Mesendoderm (in vitro differentiated cells): ENCODE measurements at regions not wholly inside any gene's neighbourhood (a gene's known extent, or its start where the extent isn't known, plus 50 kb on each side); places are given as distances from the start of the nearest gene placed in this dataset.

Source experiments
- DNase-seq: peaks from one replicate; pipeline ENCODE4 v3.0.0; 2013
- H2AK5ac ChIP-seq: 2 replicates; pipeline ENCODE4 v1.6.1; 2013; ENCODE audit warnings: low read length, inconsistent platforms
- H2BK120ac ChIP-seq: 2 replicates; pipeline ENCODE4 v1.6.1; 2013; ENCODE audit warnings: low read depth, mild to moderate bottlenecking, low read length, moderate library complexity, mixed read lengths
- H2BK15ac ChIP-seq: replicated peaks from 2 replicates; pipeline ENCODE4 v1.6.1; 2013; ENCODE audit warnings: low read depth, mild to moderate bottlenecking, moderate library complexity
- H2BK5ac ChIP-seq: 2 replicates; pipeline ENCODE4 v1.6.1; 2013; ENCODE audit warnings: low read length, inconsistent platforms
- H3K18ac ChIP-seq: 2 replicates; pipeline ENCODE4 v1.6.1; 2013; ENCODE audit warnings: mild to moderate bottlenecking, low read length, mixed read lengths
- H3K23ac ChIP-seq: one replicate; pipeline ENCODE4 v1.6.1; 2013; ENCODE audit warnings: low read length
- H3K27ac ChIP-seq: 2 replicates; pipeline ENCODE4 v1.5.1; 2013; ENCODE audit warnings: low read depth, mild to moderate bottlenecking, inconsistent platforms, low read length, moderate library complexity
- H3K27me3 ChIP-seq: 2 replicates; pipeline ENCODE4 v1.6.1; 2013; ENCODE audit warnings: low read length, control low read depth, mild to moderate bottlenecking, inconsistent platforms; ENCODE audit not compliant: insufficient read depth, poor library complexity
- H3K36me3 ChIP-seq: 2 replicates; pipeline ENCODE4 v1.6.1; 2013; ENCODE audit warnings: low read length, inconsistent platforms; ENCODE audit not compliant: control insufficient read depth, insufficient read depth
- H3K4ac ChIP-seq: one replicate; pipeline ENCODE4 v1.6.1; 2013; ENCODE audit warnings: low read depth, mild to moderate bottlenecking, low read length, moderate library complexity
- H3K4me1 ChIP-seq: 2 replicates; pipeline ENCODE4 v1.6.1; 2013; ENCODE audit warnings: low read depth, low read length, inconsistent platforms; ENCODE audit not compliant: control insufficient read depth
- H3K4me2 ChIP-seq: 2 replicates; pipeline ENCODE4 v1.6.1; 2013; ENCODE audit warnings: low read length
- H3K4me3 ChIP-seq: 2 replicates; pipeline ENCODE4 v1.5.1; 2013; ENCODE audit warnings: mild to moderate bottlenecking, low read length
- H3K56ac ChIP-seq: one replicate; pipeline ENCODE4 v1.6.1; 2013; ENCODE audit warnings: low read length
- H3K79me1 ChIP-seq: 2 replicates; pipeline ENCODE4 v1.6.1; 2013; ENCODE audit warnings: low read length, inconsistent platforms
- H3K79me2 ChIP-seq: 2 replicates; pipeline ENCODE4 v1.6.1; 2013; ENCODE audit warnings: mild to moderate bottlenecking, low read length; ENCODE audit not compliant: control insufficient read depth, insufficient read depth
- H3K9ac ChIP-seq: 2 replicates; pipeline ENCODE4 v1.6.1; 2013; ENCODE audit warnings: low read length, inconsistent platforms
- H4K5ac ChIP-seq: one replicate; pipeline ENCODE4 v1.6.1; 2013; ENCODE audit warnings: low read length
- H4K8ac ChIP-seq: one replicate; pipeline ENCODE4 v1.6.1; 2013; ENCODE audit warnings: low read depth, mild to moderate bottlenecking, control low read depth, low read length, moderate library complexity
- WGBS: extraction: QIAGEN DNeasy Blood & Tissue Kit; methylation state at CpG from one replicate; pipeline ENCODE4 v1.1.7; 2013; ENCODE audit warnings: low lambda C conversion rate, missing lambda C conversion rate; ENCODE audit not compliant: insufficient coverage; ENCODE audit errors: extremely low coverage; 5-methylcytosine and 5-hydroxymethylcytosine counted together

- Histone ChIP-seq H3K4ac (no peak overlapping the region), H2AK5ac (no peak overlapping the region), H3K4me2 (no peak overlapping the region), H3K56ac (no peak overlapping the region), H2BK15ac (no peak overlapping the region), H2BK120ac (no peak overlapping the region), H4K5ac (no peak overlapping the region), H3K27me3 (no peaks in the 10 kb centered on the region), H3K9ac (no peak overlapping the region), H3K79me2 (no peaks in the 10 kb centered on the region), H3K36me3 (no peaks in the 10 kb centered on the region), H3K4me3 (no peak overlapping the region), H4K8ac (no peak overlapping the region), H3K23ac (no peak overlapping the region), H3K4me1 (no peaks in the 10 kb centered on the region), H3K18ac (no peak overlapping the region), H2BK5ac (no peak overlapping the region), H3K79me1 (no peaks in the 10 kb centered on the region), H3K27ac (no peak overlapping the region)
- no peak for DNase-seq
- 100% methylated on average over 1 of the region's 5 CpGs for WGBS
These were observed 430.1 kb downstream of the AEBP2 start for GRCh38 chr12:19869413-19869812.

- H2BK120ac ChIP-seq = no peak overlapping the region
- no peak overlapping the region for H3K9ac ChIP-seq
- no peak overlapping the region for H3K4me2 ChIP-seq
- no peak overlapping the region for H3K4me3 ChIP-seq
- no peak for DNase-seq
- H2AK5ac ChIP-seq = no peak overlapping the region
- H3K79me2 ChIP-seq = no peaks in the 10 kb centered on the region
- H3K27ac ChIP-seq = no peak overlapping the region
- H2BK15ac ChIP-seq = no peak overlapping the region
- no peak overlapping the region for H3K4ac ChIP-seq
- no peak overlapping the region for H2BK5ac ChIP-seq
- no peaks in the 10 kb centered on the region for H3K27me3 ChIP-seq
- H3K56ac ChIP-seq = no peak overlapping the region
- WGBS = no CpG with 5 or more reads among the region's 9 CpGs
- H3K79me1 ChIP-seq = no peaks in the 10 kb centered on the region
- H3K36me3 ChIP-seq = no peaks in the 10 kb centered on the region
- no peak overlapping the region for H3K18ac ChIP-seq
- no peaks in the 10 kb centered on the region for H3K4me1 ChIP-seq
- H3K23ac ChIP-seq = no peak overlapping the region
- H4K8ac ChIP-seq = no peak overlapping the region
- H4K5ac ChIP-seq = no peak overlapping the region
These were observed 433.6 kb downstream of the AEBP2 start for GRCh38 chr12:19872621-19873540.

GRCh38 chr12:19880076-19880475 lies 440.8 kb downstream of the AEBP2 start:
- no peak overlapping the region for H3K18ac ChIP-seq
- H3K56ac ChIP-seq = no peak overlapping the region
- DNase-seq = no peak
- no peaks in the 10 kb centered on the region for H3K27me3 ChIP-seq
- H3K79me1 ChIP-seq = no peaks in the 10 kb centered on the region
- H4K5ac ChIP-seq = no peak overlapping the region
- no peak overlapping the region for H3K4ac ChIP-seq
- H3K23ac ChIP-seq = no peak overlapping the region
- H4K8ac ChIP-seq = no peak overlapping the region
- H3K79me2 ChIP-seq = no peaks in the 10 kb centered on the region
- no peak overlapping the region for H3K9ac ChIP-seq
- no peak overlapping the region for H3K27ac ChIP-seq
- no peak overlapping the region for H3K4me2 ChIP-seq
- H3K36me3 ChIP-seq = no peaks in the 10 kb centered on the region
- H2BK120ac ChIP-seq = no peak overlapping the region
- H3K4me3 ChIP-seq = no peak overlapping the region
- H2BK15ac ChIP-seq = no peak overlapping the region
- no peak overlapping the region for H2BK5ac ChIP-seq
- no peaks in the 10 kb centered on the region for H3K4me1 ChIP-seq
- H2AK5ac ChIP-seq = no peak overlapping the region

- Histone ChIP-seq H3K79me1 (no peaks in the 10 kb centered on the region), H3K9ac (no peak overlapping the region), H2AK5ac (no peak overlapping the region)
These were observed 441.4 kb downstream of the AEBP2 start for GRCh38 chr12:19880721-19881120.

GRCh38 chr12:19882346-19882745 lies 443.1 kb downstream of the AEBP2 start:
- no peaks in the 10 kb centered on the region for H3K27me3 ChIP-seq
- no peaks in the 10 kb centered on the region for H3K36me3 ChIP-seq
- H2BK120ac ChIP-seq = no peak overlapping the region
- no peak overlapping the region for H3K4me2 ChIP-seq
- H3K9ac ChIP-seq = no peak overlapping the region
- no peak overlapping the region for H3K4me3 ChIP-seq
- no peaks in the 10 kb centered on the region for H3K4me1 ChIP-seq
- H2BK15ac ChIP-seq = no peak overlapping the region
- H3K56ac ChIP-seq = no peak overlapping the region
- H3K23ac ChIP-seq = no peak overlapping the region
- H3K4ac ChIP-seq = no peak overlapping the region
- no peak overlapping the region for H2BK5ac ChIP-seq
- H3K79me2 ChIP-seq = no peaks in the 10 kb centered on the region
- H4K5ac ChIP-seq = no peak overlapping the region
- no peaks in the 10 kb centered on the region for H3K79me1 ChIP-seq
- no CpG with 5 or more reads among the region's 3 CpGs for WGBS
- DNase-seq = no peak
- H3K27ac ChIP-seq = no peak overlapping the region
- H2AK5ac ChIP-seq = no peak overlapping the region
- H3K18ac ChIP-seq = no peak overlapping the region
- H4K8ac ChIP-seq = no peak overlapping the region

More at GRCh38 chr12:19880721-19881120, 441.4 kb downstream of the AEBP2 start:
- H3K4me3 ChIP-seq = no peak overlapping the region
- no peaks in the 10 kb centered on the region for H3K27me3 ChIP-seq
- no peak overlapping the region for H3K23ac ChIP-seq
- no peak overlapping the region for H3K4ac ChIP-seq
- H4K8ac ChIP-seq = no peak overlapping the region
- no peak overlapping the region for H3K27ac ChIP-seq
- no peaks in the 10 kb centered on the region for H3K36me3 ChIP-seq
- no peak overlapping the region for H2BK120ac ChIP-seq
- H3K4me2 ChIP-seq = no peak overlapping the region
- H4K5ac ChIP-seq = no peak overlapping the region
- no peaks in the 10 kb centered on the region for H3K4me1 ChIP-seq
- H3K56ac ChIP-seq = no peak overlapping the region
- H2BK5ac ChIP-seq = no peak overlapping the region
- no peak overlapping the region for H3K18ac ChIP-seq
- no peaks in the 10 kb centered on the region for H3K79me2 ChIP-seq
- H2BK15ac ChIP-seq = no peak overlapping the region
- no peak for DNase-seq

- no peak overlapping the region for H3K4me3 ChIP-seq
- H3K4ac ChIP-seq = no peak overlapping the region
- no peak overlapping the region for H3K9ac ChIP-seq
- no CpG with 5 or more reads among the region's 3 CpGs for WGBS
- no peak overlapping the region for H3K56ac ChIP-seq
- H2AK5ac ChIP-seq = no peak overlapping the region
- no peak overlapping the region for H3K27ac ChIP-seq
- H2BK120ac ChIP-seq = no peak overlapping the region
- no peak overlapping the region for H2BK5ac ChIP-seq
- H3K79me2 ChIP-seq = no peaks in the 10 kb centered on the region
- no peak overlapping the region for H3K18ac ChIP-seq
- no peak overlapping the region for H4K5ac ChIP-seq
- H3K23ac ChIP-seq = no peak overlapping the region
- no peaks in the 10 kb centered on the region for H3K36me3 ChIP-seq
- H3K27me3 ChIP-seq = no peaks in the 10 kb centered on the region
- H3K79me1 ChIP-seq = no peaks in the 10 kb centered on the region
- H2BK15ac ChIP-seq = no peak overlapping the region
- H4K8ac ChIP-seq = no peak overlapping the region
- DNase-seq = no peak
- H3K4me1 ChIP-seq = no peaks in the 10 kb centered on the region
- H3K4me2 ChIP-seq = no peak overlapping the region
These were observed 444.8 kb downstream of the AEBP2 start for GRCh38 chr12:19884021-19884492.
